ENCODE measurements at regions not wholly inside any gene's neighbourhood (a gene's known extent, or its start where the extent isn't known, plus 50 kb on each side); places are given as distances from the start of the nearest gene placed in this dataset.
A peak's percentile ranks its signal among the peaks of the same experiment; 100 is the strongest.
"Not testable (repeated sequence)": the region's sequence is repeated elsewhere in the genome, so short reads cannot be mapped to it uniquely, and the experiment has no call there.

DNA sequence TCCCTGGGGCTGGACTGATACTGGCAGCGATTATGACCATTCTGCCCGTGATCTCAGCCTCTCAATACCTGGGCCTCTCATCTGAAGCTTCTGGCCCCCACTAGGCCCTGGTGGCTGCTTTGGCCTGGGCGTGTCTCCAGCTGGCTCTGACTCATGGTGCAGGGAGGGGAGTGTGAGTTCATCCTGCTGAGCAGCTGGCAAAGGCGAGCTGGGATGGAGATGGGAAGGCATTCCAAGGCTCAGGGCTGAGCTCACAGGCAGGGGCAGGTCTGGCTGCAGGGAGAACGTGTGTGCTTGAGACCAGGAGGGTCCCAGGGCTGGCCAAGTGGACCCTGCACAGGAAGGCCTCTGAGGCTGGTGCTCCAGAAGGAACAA is 221.8 kb downstream of the TMEM121 start:
- Mint-ChIP-seq H3K4me3 (peak overlapping the region; percentile 99), H3K27ac (peak overlapping the region; percentile 99)
- peak; percentile 84 for ATAC-seq

DNA sequence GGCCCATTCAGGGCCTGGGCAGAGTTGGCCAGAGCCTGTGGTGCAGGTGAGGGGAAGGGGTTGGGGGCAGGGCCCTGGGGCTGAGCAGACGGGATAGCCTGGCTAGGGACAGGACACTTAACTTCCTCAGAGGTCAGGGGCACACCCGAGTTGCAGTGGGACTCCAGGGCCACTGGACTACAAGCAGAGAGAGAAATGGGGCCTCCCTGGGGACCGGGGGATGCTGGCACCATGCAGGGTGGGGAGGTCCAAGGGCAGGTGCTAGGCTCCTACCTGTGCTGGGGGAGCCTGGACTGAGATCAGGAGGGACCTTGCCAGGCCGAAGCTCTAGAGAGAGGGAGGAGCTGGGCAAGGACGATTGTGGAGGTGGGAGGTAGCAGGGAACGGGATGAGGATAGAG is 222.3 kb downstream of the TMEM121 start:
- H3K4me1 Mint-ChIP-seq: peaks cover 16% of the 10 kb centered on the region
- H3K27me3 Mint-ChIP-seq, ATAC-seq, H3K9me3 Mint-ChIP-seq: not testable (repeated sequence)
- peak overlapping the region; percentile 99 for H3K4me3 Mint-ChIP-seq
- peaks cover 47% of the 10 kb centered on the region for H3K36me3 Mint-ChIP-seq
- peak overlapping the region; percentile 99 for H3K27ac Mint-ChIP-seq

More for the DNA sequence above, 221.8 kb downstream of the TMEM121 start:
- no peaks in the 10 kb centered on the region for H3K9me3 Mint-ChIP-seq
- H3K27me3 Mint-ChIP-seq: no peaks in the 10 kb centered on the region
- H3K36me3 Mint-ChIP-seq: peaks cover 47% of the 10 kb centered on the region
- peaks cover 16% of the 10 kb centered on the region for H3K4me1 Mint-ChIP-seq

DNA sequence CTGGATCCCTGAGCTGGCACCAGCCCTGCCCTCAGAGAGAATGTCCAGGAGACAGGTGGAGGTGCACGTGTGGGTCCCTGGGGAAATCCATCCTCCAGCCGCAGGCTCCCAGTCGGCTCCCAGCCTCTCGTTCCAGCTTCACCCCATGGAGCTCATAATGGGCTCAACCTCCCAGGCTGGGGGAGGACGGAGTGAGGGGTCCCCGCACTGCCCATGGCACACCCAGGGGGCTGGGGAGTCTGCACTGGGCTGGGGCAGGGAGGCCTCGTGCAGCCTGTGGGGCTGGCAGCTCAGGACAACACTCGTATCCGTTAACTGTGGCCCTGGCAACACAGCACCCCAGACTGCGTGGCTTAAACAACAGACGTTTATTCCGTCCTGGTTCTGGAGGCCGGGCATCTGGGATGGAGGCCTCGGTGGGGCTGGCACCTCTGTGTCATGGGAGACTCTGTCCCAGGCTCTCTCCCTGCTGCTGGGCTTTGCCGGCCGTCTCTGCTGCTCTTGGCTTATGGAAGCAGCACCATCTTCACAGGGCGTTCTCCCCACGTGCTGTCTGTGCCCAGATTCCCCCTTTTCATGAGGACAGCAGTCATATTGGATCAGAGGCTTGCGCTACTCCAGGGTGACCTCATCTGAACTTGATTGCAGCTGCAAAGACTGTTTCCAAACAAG is 223.6 kb downstream of the TMEM121 start:
- Mint-ChIP-seq H3K36me3 (peaks cover 41% of the 10 kb centered on the region), H3K4me1 (peaks cover 16% of the 10 kb centered on the region)
- H3K9me3 Mint-ChIP-seq, H3K27ac Mint-ChIP-seq, ATAC-seq, H3K27me3 Mint-ChIP-seq, H3K4me3 Mint-ChIP-seq: not testable (repeated sequence)

DNA sequence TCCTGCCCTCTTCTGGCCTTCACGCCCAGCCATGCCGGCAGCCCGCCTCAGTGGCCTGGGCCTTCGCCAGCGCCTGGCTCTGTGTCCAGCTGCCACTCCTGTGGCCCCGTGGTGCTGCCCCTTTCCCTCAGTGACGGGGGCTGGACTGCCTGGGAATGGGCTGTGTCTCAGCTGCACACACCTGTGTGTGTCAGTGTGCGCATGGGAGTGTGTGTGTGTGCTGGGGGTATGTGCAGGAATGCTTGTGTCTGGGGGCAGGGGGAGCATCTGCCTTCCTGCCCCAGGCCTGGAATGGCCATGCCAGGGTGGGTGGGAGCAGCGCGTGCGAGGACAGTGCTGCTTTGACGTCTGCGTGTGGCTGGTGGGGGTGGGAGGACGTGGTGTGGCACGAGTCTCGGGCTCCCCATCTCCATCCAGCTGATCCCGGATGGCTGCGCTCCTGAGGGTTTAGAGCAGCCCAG is 224.9 kb downstream of the TMEM121 start:
- ATAC-seq, H3K9me3 Mint-ChIP-seq, H3K27me3 Mint-ChIP-seq, H3K4me3 Mint-ChIP-seq, H3K27ac Mint-ChIP-seq: not testable (repeated sequence)
- H3K36me3 Mint-ChIP-seq: peaks cover 31% of the 10 kb centered on the region
- H3K4me1 Mint-ChIP-seq: peaks cover 16% of the 10 kb centered on the region

DNA sequence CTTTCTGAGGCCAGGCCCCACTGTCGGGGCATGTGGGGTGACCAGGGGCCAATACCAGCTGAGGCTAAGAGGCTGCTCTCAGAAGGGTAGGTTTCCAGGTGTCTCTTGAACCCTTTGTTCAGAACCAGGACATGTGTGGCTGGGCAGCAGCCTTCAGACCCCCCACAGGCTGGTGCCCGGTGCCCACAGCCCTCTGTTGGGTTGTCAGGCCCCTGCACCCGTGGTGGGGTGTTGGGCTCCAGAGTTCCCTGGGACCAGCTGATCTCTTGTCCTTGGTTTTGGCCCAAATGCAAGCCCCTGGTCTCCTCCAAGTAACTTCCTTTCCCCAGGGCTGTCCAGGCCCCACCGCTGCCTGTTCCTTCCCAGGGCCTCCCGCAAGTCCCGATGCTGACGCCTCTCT is 226.0 kb downstream of the TMEM121 start:
- H3K27me3 Mint-ChIP-seq, H3K27ac Mint-ChIP-seq, H3K9me3 Mint-ChIP-seq, H3K4me3 Mint-ChIP-seq, ATAC-seq: not testable (repeated sequence)
- peaks cover 16% of the 10 kb centered on the region for H3K4me1 Mint-ChIP-seq
- H3K36me3 Mint-ChIP-seq: peaks cover 20% of the 10 kb centered on the region

DNA sequence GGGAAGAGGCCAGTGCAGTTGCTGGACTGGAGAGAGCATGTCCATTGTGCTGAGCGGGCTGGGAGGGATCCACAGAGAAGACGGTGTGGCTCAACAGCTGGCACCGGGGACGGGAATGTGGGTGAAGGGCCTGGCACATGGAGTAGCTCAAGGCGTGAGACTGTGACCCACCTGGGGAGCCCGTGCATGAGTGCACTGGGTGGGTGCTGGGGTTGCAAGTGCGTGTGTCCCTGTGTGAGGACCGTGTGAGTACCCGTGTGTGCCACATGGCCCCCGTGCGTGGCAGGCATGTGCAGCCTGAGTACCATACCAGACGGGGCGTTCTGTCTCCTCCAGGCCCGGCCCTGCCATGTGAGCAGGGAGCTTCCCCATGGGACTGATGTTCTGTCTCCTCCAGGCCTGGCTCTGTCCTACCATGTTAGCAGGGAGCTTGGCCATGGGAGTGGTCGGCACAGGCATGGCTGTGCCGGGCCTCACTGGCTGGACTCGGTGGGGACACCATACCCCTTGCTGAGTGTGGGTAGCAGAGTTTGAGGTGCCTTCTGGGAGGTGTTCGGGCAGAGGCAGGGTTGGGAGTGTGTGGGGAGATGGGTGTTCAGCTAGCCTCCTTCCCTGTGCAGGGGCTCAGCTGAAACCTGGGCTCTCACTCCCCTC is 234.4 kb downstream of the TMEM121 start:
- Mint-ChIP-seq H3K36me3 (peaks cover 15% of the 10 kb centered on the region), H3K27ac (no peak overlapping the region), H3K4me1 (peaks cover 8% of the 10 kb centered on the region), H3K4me3 (no peak overlapping the region), H3K9me3 (peaks cover 6% of the 10 kb centered on the region), H3K27me3 (no peaks in the 10 kb centered on the region)
- no peak for ATAC-seq

DNA sequence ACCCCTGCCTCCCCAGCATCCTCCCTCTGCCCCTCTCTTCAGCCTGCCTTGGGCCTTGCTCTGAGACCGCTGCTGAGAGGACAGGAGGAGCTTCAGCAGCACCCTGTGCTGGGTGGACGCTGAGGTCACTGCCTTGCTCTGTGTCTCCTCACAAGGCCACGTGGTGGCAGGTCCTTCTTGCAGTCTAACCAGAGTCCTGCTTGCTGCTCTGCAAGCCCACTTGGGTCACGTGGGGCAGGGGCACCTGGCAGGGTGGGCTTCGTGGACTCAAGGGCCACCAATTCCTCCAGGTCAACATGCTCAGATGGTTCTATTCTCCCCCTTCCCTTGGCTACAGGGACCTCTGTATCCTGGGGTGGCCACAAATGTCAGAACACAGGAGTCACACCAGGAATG is 235.0 kb downstream of the TMEM121 start:
- H3K9me3 Mint-ChIP-seq, H3K4me3 Mint-ChIP-seq, H3K27me3 Mint-ChIP-seq, ATAC-seq: not testable (repeated sequence)
- H3K4me1 Mint-ChIP-seq: peaks cover 12% of the 10 kb centered on the region
- H3K36me3 Mint-ChIP-seq: peaks cover 20% of the 10 kb centered on the region
- peak overlapping the region; percentile 2 for H3K27ac Mint-ChIP-seq

DNA sequence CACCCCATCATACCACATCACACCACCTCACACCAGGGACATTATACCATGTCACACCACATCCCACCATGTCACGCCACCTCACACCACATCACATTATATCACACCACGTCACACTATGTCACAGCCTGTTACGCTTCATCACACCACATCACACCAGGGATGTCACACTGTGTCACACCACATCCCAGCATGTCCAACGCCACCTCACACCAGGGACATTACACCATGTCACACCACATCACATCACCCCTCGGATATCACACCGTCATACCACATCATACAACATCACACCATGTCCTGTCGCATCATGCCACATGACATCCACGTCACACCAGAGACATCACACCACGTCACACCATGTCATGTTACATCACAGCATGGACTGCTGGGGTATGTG is 235.5 kb downstream of the TMEM121 start:
- H3K27ac Mint-ChIP-seq: peak overlapping the region; percentile 2
- H3K27me3 Mint-ChIP-seq: no peaks in the 10 kb centered on the region
- peaks cover 25% of the 10 kb centered on the region for H3K36me3 Mint-ChIP-seq
- peak; percentile 34 for ATAC-seq
- peaks cover 6% of the 10 kb centered on the region for H3K9me3 Mint-ChIP-seq
- H3K4me3 Mint-ChIP-seq: no peak overlapping the region
- H3K4me1 Mint-ChIP-seq: peaks cover 13% of the 10 kb centered on the region

DNA sequence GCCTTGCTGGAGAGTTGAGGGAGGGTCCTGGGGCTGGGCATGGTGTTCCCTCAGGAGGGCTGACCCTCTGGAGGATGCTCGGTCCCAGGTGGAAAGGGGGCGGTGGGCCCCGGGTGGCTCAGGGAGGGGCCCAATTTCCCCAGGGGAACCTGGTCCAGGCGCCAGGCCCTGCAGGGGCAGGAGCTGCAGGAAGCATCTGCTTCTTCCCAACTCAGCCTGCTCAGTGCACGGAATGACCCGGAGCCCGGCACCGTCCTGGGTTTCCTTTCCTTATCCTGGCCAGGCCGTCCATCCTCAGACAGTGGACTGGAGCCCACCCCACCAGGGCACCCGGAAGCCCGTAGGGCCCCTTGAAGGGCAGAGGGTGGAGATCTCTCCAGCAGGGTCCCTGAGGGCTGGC is 235.9 kb downstream of the TMEM121 start:
- H3K27ac Mint-ChIP-seq: peak overlapping the region; percentile 2
- peak; percentile 34 for ATAC-seq
- H3K9me3 Mint-ChIP-seq, H3K27me3 Mint-ChIP-seq, H3K4me3 Mint-ChIP-seq: not testable (repeated sequence)
- H3K36me3 Mint-ChIP-seq: peaks cover 29% of the 10 kb centered on the region
- H3K4me1 Mint-ChIP-seq: peaks cover 13% of the 10 kb centered on the region

DNA sequence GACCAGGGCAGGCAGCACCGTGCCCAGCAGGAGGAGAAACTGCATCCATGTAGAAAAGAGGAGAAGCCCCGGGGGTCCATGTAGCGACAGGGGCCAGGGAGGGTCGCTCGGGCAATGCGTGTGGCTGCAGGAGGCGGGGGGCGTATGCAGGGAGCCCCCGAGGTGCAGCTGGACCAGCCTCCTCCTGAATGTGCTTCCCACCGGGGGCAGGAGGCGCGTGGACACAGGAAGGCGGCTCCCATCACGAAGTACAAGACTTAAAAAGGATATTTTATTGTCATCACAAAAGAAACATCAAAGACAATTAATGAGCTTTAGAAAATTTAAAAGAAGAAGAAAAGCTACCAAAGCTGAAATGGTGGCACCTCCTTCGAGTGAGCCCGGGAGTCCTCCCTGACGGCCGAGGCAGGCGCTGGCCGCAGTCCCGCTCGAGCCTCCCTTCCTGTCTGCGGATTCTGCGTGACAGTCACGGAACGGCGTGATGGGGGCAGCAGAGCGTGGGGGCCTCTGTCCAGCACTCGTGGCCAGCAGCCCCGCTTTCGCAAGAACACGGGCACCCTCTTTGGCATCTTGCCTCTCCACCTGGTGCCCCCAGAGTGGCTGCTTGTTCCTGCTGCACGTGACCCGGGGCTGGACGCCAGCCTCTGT is 238.0 kb downstream of the TMEM121 start:
- ATAC-seq, H3K4me1 Mint-ChIP-seq, H3K27me3 Mint-ChIP-seq, H3K27ac Mint-ChIP-seq, H3K9me3 Mint-ChIP-seq, H3K4me3 Mint-ChIP-seq: not testable (repeated sequence)
- peaks cover 26% of the 10 kb centered on the region for H3K36me3 Mint-ChIP-seq

DNA sequence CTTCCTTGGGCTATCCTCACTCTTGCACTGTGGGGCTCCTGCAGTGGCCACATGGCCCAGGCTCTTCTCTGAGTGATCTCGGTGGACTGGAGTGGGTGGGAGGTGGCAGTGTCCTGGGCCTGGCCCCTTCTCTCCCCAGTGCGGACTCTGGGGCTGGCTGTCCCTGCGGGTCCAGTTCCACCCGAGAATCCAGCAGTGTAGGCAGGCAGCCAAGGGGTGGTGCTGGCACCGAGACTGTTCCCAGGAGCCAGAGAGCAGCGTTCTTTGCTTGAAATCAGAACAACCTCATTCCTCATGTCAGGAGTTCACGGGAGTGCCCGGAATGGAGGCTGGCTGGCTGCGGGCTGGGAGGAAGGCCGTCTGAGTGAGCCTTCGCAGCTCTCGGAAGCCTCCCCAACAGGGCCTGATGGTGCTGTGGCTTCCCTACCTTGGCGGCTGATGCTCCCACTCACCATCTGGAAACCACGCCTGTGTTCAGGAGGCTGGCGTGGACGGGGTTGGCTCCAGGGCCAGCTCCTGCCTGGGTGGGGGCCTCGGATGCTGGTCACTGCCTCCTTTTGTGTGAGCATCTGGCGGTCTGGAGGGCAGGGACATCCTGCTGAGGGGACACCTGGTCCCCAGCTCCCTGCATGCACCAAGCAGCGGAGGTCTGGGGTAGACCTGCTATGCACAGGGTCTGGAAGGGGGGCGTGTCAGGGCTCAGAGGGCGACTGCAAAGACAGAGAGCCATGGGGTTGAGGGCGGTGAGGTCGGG is 238.9 kb downstream of the TMEM121 start:
- peaks cover 14% of the 10 kb centered on the region for H3K4me1 Mint-ChIP-seq

DNA sequence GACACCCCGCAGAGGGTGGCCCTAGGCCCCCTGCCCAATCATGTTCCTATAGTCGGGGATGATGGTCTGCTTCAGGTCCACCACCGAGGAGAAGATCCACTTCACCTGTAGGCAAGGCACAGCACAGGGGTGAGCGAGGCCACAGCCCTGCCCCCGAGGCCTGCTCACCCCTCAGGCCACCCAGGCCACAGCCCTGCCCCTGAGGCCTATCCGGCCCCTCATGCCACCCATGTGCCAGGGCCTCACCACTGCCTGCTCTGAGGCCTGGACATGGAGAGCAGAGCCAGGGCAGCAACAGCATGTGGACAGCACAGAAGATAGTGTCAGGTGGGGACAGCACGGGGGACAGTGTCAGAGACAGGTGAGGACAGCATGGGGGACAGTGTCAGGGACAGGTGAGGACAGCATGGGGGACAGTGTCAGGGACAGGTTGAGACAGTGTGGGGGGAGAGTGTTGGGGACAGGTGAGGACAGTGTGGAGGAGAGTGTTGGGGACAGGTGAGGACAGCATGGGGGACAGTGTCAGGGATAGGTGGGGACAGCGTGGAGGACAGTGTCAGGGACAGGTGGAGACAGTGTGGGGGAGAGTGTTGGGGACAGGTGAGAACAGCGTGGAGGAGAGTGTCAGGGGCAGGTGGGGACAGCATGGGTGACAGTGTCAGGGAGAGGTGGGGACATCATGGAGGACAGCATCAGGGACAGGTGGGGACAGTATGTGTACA is 239.7 kb downstream of the TMEM121 start:
- Mint-ChIP-seq H3K4me3 (peak overlapping the region; percentile 8), H3K4me1 (peaks cover 20% of the 10 kb centered on the region), H3K9me3 (no peaks in the 10 kb centered on the region), H3K36me3 (peaks cover 40% of the 10 kb centered on the region), H3K27ac (no peak overlapping the region), H3K27me3 (no peaks in the 10 kb centered on the region)
- ATAC-seq: no peak

More for the DNA sequence above, 238.9 kb downstream of the TMEM121 start:
- H3K27ac Mint-ChIP-seq, H3K4me3 Mint-ChIP-seq, H3K9me3 Mint-ChIP-seq, H3K27me3 Mint-ChIP-seq, ATAC-seq: not testable (repeated sequence)
- peaks cover 34% of the 10 kb centered on the region for H3K36me3 Mint-ChIP-seq

DNA sequence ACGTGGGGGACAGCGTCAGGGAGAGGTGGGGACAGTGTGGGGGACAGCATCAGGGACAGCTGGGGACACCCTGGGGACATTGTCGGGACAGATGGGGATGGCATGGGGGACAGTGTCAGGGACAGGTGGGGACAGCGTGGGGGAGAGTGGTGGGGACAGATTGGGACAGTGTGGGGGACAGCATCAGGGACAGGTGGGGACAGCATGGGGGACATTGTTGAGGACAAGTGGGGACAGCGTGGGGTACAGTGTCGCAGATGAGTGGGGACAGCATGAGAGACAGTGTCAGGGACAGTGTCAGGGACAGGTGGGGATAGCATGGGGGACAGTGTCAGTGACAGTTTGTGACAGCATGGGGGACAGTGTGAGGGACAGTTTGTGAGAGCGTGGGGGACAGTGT is 240.9 kb downstream of the TMEM121 start:
- Mint-ChIP-seq H3K27me3 (no peaks in the 10 kb centered on the region), H3K36me3 (peaks cover 40% of the 10 kb centered on the region), H3K27ac (peak overlapping the region; percentile 7), H3K4me3 (peak overlapping the region; percentile 3), H3K9me3 (no peaks in the 10 kb centered on the region), H3K4me1 (peaks cover 20% of the 10 kb centered on the region)
- ATAC-seq: peak; percentile 53

DNA sequence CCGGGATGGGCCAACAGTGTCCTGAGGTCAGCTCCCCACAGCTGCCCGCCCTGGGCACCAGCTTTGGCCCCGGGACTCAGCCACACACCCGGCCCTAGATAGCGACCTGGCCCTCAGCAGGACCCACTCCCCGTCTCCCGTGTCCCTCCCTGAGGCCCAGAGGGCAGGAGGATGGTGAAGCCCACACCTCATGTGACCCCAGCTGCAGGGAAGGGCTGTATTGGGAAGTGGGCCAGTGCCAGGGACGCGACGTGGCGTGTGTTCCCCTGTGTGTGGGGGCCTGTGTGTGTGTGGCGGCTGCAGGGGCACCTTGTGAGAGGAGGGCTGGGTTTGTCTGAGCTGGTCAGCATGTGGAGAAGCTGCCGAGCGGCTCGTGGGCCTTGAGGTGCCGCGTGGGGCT is 241.7 kb downstream of the TMEM121 start:
- H3K9me3 Mint-ChIP-seq, H3K27ac Mint-ChIP-seq, H3K27me3 Mint-ChIP-seq: not testable (repeated sequence)
- ATAC-seq: peak; percentile 79
- peaks cover 46% of the 10 kb centered on the region for H3K36me3 Mint-ChIP-seq
- H3K4me1 Mint-ChIP-seq: peaks cover 23% of the 10 kb centered on the region
- peak overlapping the region; percentile 29 for H3K4me3 Mint-ChIP-seq

Data from stimulated activated memory B cell treated with anti-CD40 and anti-IgM and Interleukin-4, amounts not matched to agents 10 μg/mL and 1 μg/mL and 100 μg/mL, for 72 hours (primary cell).